GDM1 (cell line): ENCODE measurements at regions not wholly inside any gene's neighbourhood (a gene's known extent, or its start where the extent isn't known, plus 50 kb on each side); places are given as distances from the start of the nearest gene placed in this dataset.

Source experiments
- DNase-seq: peaks from one replicate; lab custom pipeline; 2025; lab: John Stamatoyannopoulos, UW

GRCh38 chr6:14187406-14187805, 69.8 kb downstream of the CD83 start:
- DNase-seq: no peak

GRCh38 chr6:14189074-14189473, 71.5 kb downstream of the CD83 start:
- no peak for DNase-seq

- no peak for DNase-seq
These were observed 72.8 kb downstream of the CD83 start for GRCh38 chr6:14190191-14190928.

GRCh38 chr6:14190929-14191224, 73.3 kb downstream of the CD83 start:
- DNase-seq: no peak

- no peak for DNase-seq
These were observed 74.2 kb downstream of the CD83 start for GRCh38 chr6:14191761-14192160.

- no peak for DNase-seq
These were observed 74.7 kb downstream of the CD83 start for GRCh38 chr6:14192216-14192788.

GRCh38 chr6:14193524-14193923, 76.0 kb downstream of the CD83 start:
- DNase-seq: no peak

- DNase-seq: no peak
These were observed 76.9 kb downstream of the CD83 start for GRCh38 chr6:14194483-14194882.

GRCh38 chr6:14194976-14195375, 77.4 kb downstream of the CD83 start:
- DNase-seq: no peak

GRCh38 chr6:14196026-14196425, 78.5 kb downstream of the CD83 start:
- DNase-seq: no peak

- DNase-seq: no peak
These were observed 79.5 kb downstream of the CD83 start for GRCh38 chr6:14197118-14197517.

- DNase-seq: no peak
These were observed 82.5 kb downstream of the CD83 start for GRCh38 chr6:14200047-14200446.

GRCh38 chr6:14202947-14203346, 85.4 kb downstream of the CD83 start:
- DNase-seq: no peak

- no peak for DNase-seq
These were observed 88.8 kb downstream of the CD83 start for GRCh38 chr6:14206391-14206790.

GRCh38 chr6:14207448-14207847, 89.9 kb downstream of the CD83 start:
- DNase-seq: no peak

GRCh38 chr6:14209000-14209399, 91.4 kb downstream of the CD83 start:
- no peak for DNase-seq

- no peak for DNase-seq
These were observed 92.5 kb downstream of the CD83 start for GRCh38 chr6:14210077-14210476.

- peak; percentile 89 for DNase-seq
These were observed 93.3 kb downstream of the CD83 start for GRCh38 chr6:14210663-14211561.

GRCh38 chr6:14211562-14211942, 94.0 kb downstream of the CD83 start:
- no peak for DNase-seq

- DNase-seq: no peak
These were observed 94.4 kb downstream of the CD83 start for GRCh38 chr6:14212020-14212419.

- no peak for DNase-seq
These were observed 95.1 kb downstream of the CD83 start for GRCh38 chr6:14212632-14213031.

GRCh38 chr6:14216946-14217684, 99.5 kb downstream of the CD83 start:
- DNase-seq: no peak
